H9 (cell line): ENCODE measurements at regions not wholly inside any gene's neighbourhood (a gene's known extent, or its start where the extent isn't known, plus 50 kb on each side); places are given as distances from the start of the nearest gene placed in this dataset.

ENCODE experiments used
- DNase-seq: peaks from one replicate; pipeline ENCODE4 v3.0.0-alpha.2; 2017
- H2AFZ ChIP-seq: one replicate; pipeline ENCODE4 v1.6.1; 2013; ENCODE audit warnings: mild to moderate bottlenecking, low read length, control low read depth, moderate library complexity
- H2AK5ac ChIP-seq: 2 replicates; pipeline ENCODE4 v1.6.1; 2013; ENCODE audit warnings: low read length, control low read depth, mixed read lengths; ENCODE audit not compliant: insufficient read length
- H2BK120ac ChIP-seq: one replicate; pipeline ENCODE4 v1.6.1; 2013; ENCODE audit warnings: low read depth, mild to moderate bottlenecking, low read length, control low read depth, inconsistent platforms; ENCODE audit not compliant: poor library complexity, severe bottlenecking
- H2BK12ac ChIP-seq: 2 replicates; pipeline ENCODE4 v1.6.1; 2013; ENCODE audit warnings: low read length, control low read depth, mixed read lengths, low read depth; ENCODE audit not compliant: insufficient read length
- H2BK15ac ChIP-seq: 2 replicates; pipeline ENCODE4 v1.6.1; 2013; ENCODE audit warnings: low read depth, low read length, control low read depth
- H2BK20ac ChIP-seq: one replicate; pipeline ENCODE4 v1.6.1; 2013; ENCODE audit warnings: low read depth, mild to moderate bottlenecking, low read length, control low read depth, inconsistent platforms; ENCODE audit not compliant: poor library complexity, severe bottlenecking
- H2BK5ac ChIP-seq: 2 replicates; pipeline ENCODE4 v1.6.1; 2013; ENCODE audit warnings: low read length, control low read depth, mixed read lengths; ENCODE audit not compliant: insufficient read length
- H3K14ac ChIP-seq: 2 replicates; pipeline ENCODE4 v1.6.1; 2013; ENCODE audit warnings: low read length, control low read depth; ENCODE audit not compliant: insufficient read depth
- H3K18ac ChIP-seq: 2 replicates; pipeline ENCODE4 v1.6.1; 2013; ENCODE audit warnings: low read depth, mild to moderate bottlenecking, mixed read lengths, low read length, control low read depth; ENCODE audit not compliant: insufficient read length
- H3K23ac ChIP-seq: 2 replicates; pipeline ENCODE4 v1.6.1; 2013; ENCODE audit warnings: low read length, control low read depth, mixed read lengths, low read depth; ENCODE audit not compliant: insufficient read length
- H3K23me2 ChIP-seq: 2 replicates; pipeline ENCODE4 v1.6.1; 2013; ENCODE audit warnings: low read depth, mild to moderate bottlenecking, mixed read lengths, low read length, control low read depth; ENCODE audit not compliant: insufficient read length, poor library complexity, severe bottlenecking
- H3K27ac ChIP-seq: 2 replicates; pipeline ENCODE4 v1.5.1; 2013; ENCODE audit warnings: low read length, control low read depth, mixed read lengths, low read depth; ENCODE audit not compliant: insufficient read length
- H3K27me3 ChIP-seq: 2 replicates; pipeline ENCODE4 v1.6.1; 2013; ENCODE audit warnings: low read length, control low read depth, inconsistent platforms; ENCODE audit not compliant: insufficient read depth
- H3K4ac ChIP-seq: 2 replicates; pipeline ENCODE4 v1.6.1; 2013; ENCODE audit warnings: low read depth, mild to moderate bottlenecking, control low read depth, inconsistent platforms, low read length, moderate library complexity
- H3K4me1 ChIP-seq: 2 replicates; pipeline ENCODE4 v1.6.1; 2013; ENCODE audit warnings: low read length, control low read depth, inconsistent platforms; ENCODE audit not compliant: insufficient read depth
- H3K4me2 ChIP-seq: 2 replicates; pipeline ENCODE4 v1.6.1; 2013; ENCODE audit warnings: low read length, control low read depth, mixed read lengths; ENCODE audit not compliant: insufficient read length, insufficient read depth
- H3K56ac ChIP-seq: 2 replicates; pipeline ENCODE4 v1.6.1; 2013; ENCODE audit warnings: low read depth, mild to moderate bottlenecking, mixed read lengths, low read length, control low read depth; ENCODE audit not compliant: insufficient read length
- H3K79me1 ChIP-seq: 2 replicates; pipeline ENCODE4 v1.6.1; 2013; ENCODE audit warnings: low read depth, mild to moderate bottlenecking, moderate library complexity, low read length, control low read depth, inconsistent platforms; ENCODE audit not compliant: insufficient read depth, poor library complexity, severe bottlenecking
- H3K79me2 ChIP-seq: 2 replicates; pipeline ENCODE4 v1.6.1; 2013; ENCODE audit warnings: low read length, control low read depth, inconsistent platforms; ENCODE audit not compliant: insufficient read depth
- H3K9ac ChIP-seq: 2 replicates; pipeline ENCODE4 v1.6.1; 2013; ENCODE audit warnings: low read length, control low read depth, mixed read lengths; ENCODE audit not compliant: insufficient read length; ENCODE audit errors: extremely low read depth
- H3K9me3 ChIP-seq: one replicate; pipeline ENCODE4 v1.6.1; 2013; ENCODE audit warnings: low read depth, low read length, inconsistent platforms; ENCODE audit not compliant: control insufficient read depth
- H3T11ph ChIP-seq: one replicate; pipeline ENCODE4 v1.6.1; 2013; ENCODE audit warnings: mild to moderate bottlenecking, low read length, control low read depth, inconsistent platforms
- H4K20me1 ChIP-seq: one replicate; pipeline ENCODE4 v1.6.1; 2013; ENCODE audit not compliant: control insufficient read depth, insufficient read length, insufficient read depth
- H4K5ac ChIP-seq: 2 replicates; pipeline ENCODE4 v1.6.1; 2013; ENCODE audit warnings: low read depth, mild to moderate bottlenecking, mixed read lengths, low read length, control low read depth; ENCODE audit not compliant: insufficient read length
- H4K8ac ChIP-seq: replicated peaks from 2 replicates; pipeline ENCODE4 v1.6.1; 2013; ENCODE audit warnings: low read length, control low read depth, mixed read lengths, low read depth; ENCODE audit not compliant: insufficient read length
- H4K91ac ChIP-seq: 2 replicates; pipeline ENCODE4 v1.6.1; 2013; ENCODE audit warnings: low read depth, mild to moderate bottlenecking, moderate library complexity, mixed read lengths, low read length, control low read depth; ENCODE audit not compliant: insufficient read length
- H3K27ac Mint-ChIP-seq, 3 experiments: 2 replicates in 2 of 3; 3 replicates in 1 of 3; pipeline ENCODE4 v1.8.0; 2020 to 2021; ENCODE audit warnings: mixed read lengths in 3 of 3, mild to moderate bottlenecking in 1 of 3, moderate library complexity in 1 of 3
- H3K27me3 Mint-ChIP-seq: 2 replicates; pipeline ENCODE4 v1.8.0; 2021; ENCODE audit warnings: low read depth, mild to moderate bottlenecking, moderate library complexity, mixed read lengths
- H3K36me3 Mint-ChIP-seq, 3 experiments: 2 replicates in 2 of 3; 3 replicates in 1 of 3; pipeline ENCODE4 v1.8.0; 2020 to 2021; ENCODE audit warnings: low read depth in 3 of 3, mixed read lengths in 3 of 3; ENCODE audit not compliant: insufficient read depth in 1 of 3
- H3K4me1 Mint-ChIP-seq, 2 experiments: 2 replicates each; pipeline ENCODE4 v1.8.0; 2020; ENCODE audit warnings: mixed read lengths in 2 of 2
- H3K4me3 Mint-ChIP-seq, 2 experiments: 2 replicates in 1 of 2; 3 replicates in 1 of 2; pipeline ENCODE4 v1.8.0; 2020 to 2021; ENCODE audit warnings: mild to moderate bottlenecking in 2 of 2, mixed read lengths in 2 of 2, moderate library complexity in 1 of 2
- H3K9me3 Mint-ChIP-seq, 2 experiments: 2 replicates in 1 of 2; 3 replicates in 1 of 2; pipeline ENCODE4 v1.8.0; 2020; ENCODE audit warnings: mild to moderate bottlenecking in 2 of 2, mixed read lengths in 2 of 2, moderate library complexity in 1 of 2
- CTCF ChIP-seq: fragments of 200-600 bp; sonication (generic); conservative IDR thresholded peaks from 3 replicates; pipeline ENCODE4 v1.8.0; 2021; ENCODE audit warnings: antibody characterized with exemption, mild to moderate bottlenecking
- WGBS: extraction: QIAGEN DNeasy Blood & Tissue Kit; methylation state at CpG from one replicate; pipeline ENCODE4 v1.1.7; 2013; ENCODE audit warnings: missing lambda C conversion rate, low lambda C conversion rate, mixed read lengths; ENCODE audit not compliant: insufficient read length; ENCODE audit errors: extremely low coverage; 5-methylcytosine and 5-hydroxymethylcytosine counted together

GRCh38 chr10:118952493-118953295 lies 76.8 kb upstream of the NANOS1 start:
- H3K9me3 Mint-ChIP-seq, result no peaks in the 10 kb centered on the region
- no peaks in the 10 kb centered on the region for H3K23me2 ChIP-seq
- no peak overlapping the region for H2BK15ac ChIP-seq
- no peak overlapping the region for H2AFZ ChIP-seq
- H2BK20ac ChIP-seq, result no peak overlapping the region
- H2AK5ac ChIP-seq, result no peak overlapping the region
- H3K27ac Mint-ChIP-seq, result no peak overlapping the region; a peak in 1 of 7 replicates
- TF ChIP-seq CTCF, result no peak
- H4K91ac ChIP-seq, result no peak overlapping the region
- WGBS, result no CpG with 5 or more reads among the region's 5 CpGs
- no peak overlapping the region for H4K8ac ChIP-seq
- no peak overlapping the region for H2BK12ac ChIP-seq
- peaks cover 2% of the 10 kb centered on the region; the same call in 1 of the 2 replicates for H3K27me3 Mint-ChIP-seq
- no peaks in the 10 kb centered on the region for H3K27me3 ChIP-seq
- H4K5ac ChIP-seq, result no peak overlapping the region
- no peaks in the 10 kb centered on the region for H3K79me1 ChIP-seq
- H3K4ac ChIP-seq, result no peak overlapping the region
- H3K14ac ChIP-seq, result no peak overlapping the region
- H3K23ac ChIP-seq, result no peak overlapping the region
- peaks cover 14 to 27% of the 10 kb centered on the region in 2 experiments for H3K4me1 Mint-ChIP-seq
- H2BK5ac ChIP-seq, result no peak overlapping the region
- H3K9ac ChIP-seq, result no peak overlapping the region
- H3T11ph ChIP-seq, result no peak overlapping the region
- no peak overlapping the region for H3K18ac ChIP-seq
- no peaks in the 10 kb centered on the region for H3K4me1 ChIP-seq
- H3K4me3 Mint-ChIP-seq, result no peak overlapping the region
- peak; percentile 16 for DNase-seq
- no peak overlapping the region for H3K56ac ChIP-seq
- H2BK120ac ChIP-seq, result no peak overlapping the region
- no peak overlapping the region for H3K27ac ChIP-seq
- H3K79me2 ChIP-seq, result no peaks in the 10 kb centered on the region
- H3K36me3 Mint-ChIP-seq, result no peaks in the 10 kb centered on the region
- H4K20me1 ChIP-seq, result no peaks in the 10 kb centered on the region
- H3K9me3 ChIP-seq, result no peaks in the 10 kb centered on the region
- H3K4me2 ChIP-seq, result no peak overlapping the region
